Vagina (tissue), 2 donors: ENCODE measurements at regions not wholly inside any gene's neighbourhood (a gene's known extent, or its start where the extent isn't known, plus 50 kb on each side); places are given as distances from the start of the nearest gene placed in this dataset.

Experiments used
- CTCF ChIP-seq, 3 experiments: fragments of 450-650 bp in 2 of 3; fragments of 200-600 bp in 1 of 3; sonication (generic) in 1 of 3; IDR thresholded peaks; one replicate each; pipeline ENCODE4 v1.5.1; 2017 to 2019; ENCODE audit warnings: antibody characterized with exemption in 3 of 3, mild to moderate bottlenecking in 2 of 3, moderate library complexity in 2 of 3
- POLR2A ChIP-seq, 2 donors: fragments of 450-650 bp; IDR thresholded peaks; one replicate each; pipeline ENCODE4 v1.6.1; 2017; ENCODE audit warnings: antibody characterized with exemption in 2 of 2, mild to moderate bottlenecking in 2 of 2, moderate library complexity in 2 of 2
- POLR2AphosphoS5 ChIP-seq, 2 donors: sonication (generic); formaldehyde crosslinking; IDR thresholded peaks; one replicate each; pipeline ENCODE4 v1.9.0; 2017; ENCODE audit warnings: antibody characterized with exemption in 2 of 2, mild to moderate bottlenecking in 2 of 2, low read depth in 1 of 2; ENCODE audit not compliant: insufficient read depth in 1 of 2

GRCh38 chr3:89889386-89889785, 782.0 kb downstream of the EPHA3 start:
- TF ChIP-seq CTCF (IDR thresholded peaks at IDR 0.05) (no peak), POLR2AphosphoS5 (IDR thresholded peaks at IDR 0.05; ENCODE audit: insufficient read depth in 1 of 2, low read depth in 1 of 2) (no peak), POLR2A (IDR thresholded peaks at IDR 0.05) (no peak)
